ENCODE measurements at regions not wholly inside any gene's neighbourhood (a gene's known extent, or its start where the extent isn't known, plus 50 kb on each side); places are given as distances from the start of the nearest gene placed in this dataset.

GRCh38 chr1:60277269-60277668 is 203.7 kb upstream of the C1orf87 start:
- no peak overlapping the region for H3K27ac Mint-ChIP-seq
- H3K4me3 Mint-ChIP-seq = no peak overlapping the region
- no peaks in the 10 kb centered on the region for H3K9me3 Mint-ChIP-seq
- no peak for TF ChIP-seq CTCF (conservative IDR thresholded peaks at IDR 0.05)
- peaks cover 20% of the 10 kb centered on the region for H3K4me1 Mint-ChIP-seq (ENCODE audit: unreplicated experiment)
- H3K36me3 Mint-ChIP-seq = no peaks in the 10 kb centered on the region
- H3K27me3 Mint-ChIP-seq = no peaks in the 10 kb centered on the region
- no peak for DNase-seq (ENCODE audit: extremely low spot score, unreplicated experiment)

DNA sequence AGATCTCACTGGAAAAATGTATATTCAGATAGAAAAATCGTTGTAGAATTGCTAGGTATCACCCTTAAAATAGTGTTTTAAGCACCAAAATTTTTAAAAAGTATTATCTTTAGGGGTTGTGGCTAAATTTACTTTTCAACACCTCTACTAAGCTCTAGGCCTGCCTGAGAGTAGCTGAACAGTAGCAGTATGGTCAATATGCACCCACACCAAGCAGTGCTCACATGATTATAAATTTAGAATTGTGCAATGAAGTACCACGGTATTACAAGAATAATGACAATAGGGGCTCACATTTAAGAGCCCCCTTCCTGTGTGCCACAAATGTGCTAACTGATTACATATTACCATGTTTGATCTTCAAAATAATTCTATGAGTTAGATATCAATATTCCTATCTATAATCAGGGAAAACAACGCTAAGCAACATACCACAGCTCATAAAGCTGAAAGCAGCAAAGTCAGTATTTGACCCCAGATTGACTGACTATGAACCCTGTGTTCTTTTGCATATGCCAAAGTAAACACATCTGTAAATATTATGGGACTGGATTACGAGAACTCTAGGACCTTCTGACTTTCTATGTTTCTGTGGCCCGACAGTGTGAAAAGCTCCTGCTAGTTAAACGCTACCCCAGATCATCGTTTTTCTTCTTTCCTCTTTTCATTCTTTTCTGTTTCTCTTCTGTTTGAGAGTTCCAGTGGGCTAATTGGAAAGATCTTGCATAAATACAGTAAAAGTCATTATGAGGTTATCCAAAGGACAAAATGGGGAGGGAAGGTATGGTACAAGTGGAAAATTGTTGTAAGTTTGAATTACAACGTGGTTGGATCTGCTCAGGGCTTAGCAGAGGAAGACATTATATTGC is 201.1 kb upstream of the C1orf87 start:
- no peak for DNase-seq (ENCODE audit: extremely low spot score, unreplicated experiment)
- Mint-ChIP-seq H3K27ac (no peak overlapping the region), H3K4me1 (ENCODE audit: unreplicated experiment) (no peaks in the 10 kb centered on the region), H3K9me3 (no peaks in the 10 kb centered on the region), H3K36me3 (no peaks in the 10 kb centered on the region), H3K27me3 (no peaks in the 10 kb centered on the region), H3K4me3 (no peak overlapping the region)
- no peak for TF ChIP-seq CTCF (conservative IDR thresholded peaks at IDR 0.05)

- Mint-ChIP-seq H3K36me3 (no peaks in the 10 kb centered on the region), H3K4me1 (ENCODE audit: unreplicated experiment) (no peaks in the 10 kb centered on the region), H3K27ac (no peak overlapping the region), H3K4me3 (no peak overlapping the region), H3K27me3 (no peaks in the 10 kb centered on the region), H3K9me3 (peaks cover 3% of the 10 kb centered on the region)
- TF ChIP-seq CTCF (conservative IDR thresholded peaks at IDR 0.05) = no peak
- DNase-seq (ENCODE audit: extremely low spot score, unreplicated experiment) = no peak
These were observed 199.6 kb upstream of the C1orf87 start for GRCh38 chr1:60273185-60273584.

DNA sequence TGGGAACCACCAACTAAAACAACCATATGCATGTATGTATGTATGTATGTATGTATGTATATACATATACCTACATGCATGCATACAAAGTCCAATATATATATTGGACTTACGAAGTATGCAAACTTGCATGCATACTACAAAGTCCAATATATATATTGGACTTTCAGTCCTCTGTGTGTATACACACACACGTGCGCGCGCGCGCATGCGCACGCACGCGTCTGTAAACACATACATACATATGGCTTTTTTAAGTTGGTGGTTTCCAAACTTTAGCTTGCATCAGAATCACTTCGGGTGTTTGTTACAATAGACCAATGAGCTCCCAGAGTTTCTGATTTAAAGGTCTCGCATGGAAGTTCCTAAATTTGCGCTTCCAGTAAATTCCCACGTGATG is 197.5 kb upstream of the C1orf87 start:
- Mint-ChIP-seq H3K4me3 (no peak overlapping the region), H3K9me3 (peaks cover 5% of the 10 kb centered on the region), H3K27ac (no peak overlapping the region), H3K4me1 (ENCODE audit: unreplicated experiment) (no peaks in the 10 kb centered on the region), H3K36me3 (no peaks in the 10 kb centered on the region), H3K27me3 (no peaks in the 10 kb centered on the region)
- no peak for DNase-seq (ENCODE audit: extremely low spot score, unreplicated experiment)
- TF ChIP-seq CTCF (conservative IDR thresholded peaks at IDR 0.05) = no peak

DNA sequence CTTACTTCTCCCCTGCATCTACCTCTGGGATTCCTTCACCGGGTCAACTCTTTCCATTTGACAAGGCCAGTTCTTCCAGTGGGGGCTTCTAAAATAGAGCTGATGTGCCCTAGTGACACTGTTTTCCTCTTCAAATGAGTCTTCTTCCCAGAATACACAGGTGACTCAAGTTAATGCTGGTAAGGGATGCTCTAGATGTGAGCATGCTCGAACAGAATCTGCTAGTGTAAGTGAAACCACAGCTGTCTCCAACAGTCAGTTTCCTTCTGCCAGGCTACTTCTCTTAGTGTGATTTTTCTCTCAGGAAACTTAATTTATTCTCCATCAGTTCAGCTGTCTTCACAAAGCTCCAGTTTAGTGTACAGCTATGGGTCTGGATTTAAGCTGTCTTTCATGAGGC is 194.9 kb upstream of the C1orf87 start:
- peaks cover 5% of the 10 kb centered on the region for H3K9me3 Mint-ChIP-seq
- no peak for TF ChIP-seq CTCF (conservative IDR thresholded peaks at IDR 0.05)
- H3K4me3 Mint-ChIP-seq = no peak overlapping the region
- no peaks in the 10 kb centered on the region for H3K4me1 Mint-ChIP-seq (ENCODE audit: unreplicated experiment)
- H3K36me3 Mint-ChIP-seq = no peaks in the 10 kb centered on the region
- no peak overlapping the region for H3K27ac Mint-ChIP-seq
- H3K27me3 Mint-ChIP-seq = no peaks in the 10 kb centered on the region
- DNase-seq (ENCODE audit: extremely low spot score, unreplicated experiment) = no peak
